Left forelimb (tissue), 1 donor: ENCODE measurements at regions not wholly inside any gene's neighbourhood (a gene's known extent, or its start where the extent isn't known, plus 50 kb on each side); places are given as distances from the start of the nearest gene placed in this dataset.
"Not testable (repeated sequence)": the region's sequence is repeated elsewhere in the genome, so short reads cannot be mapped to it uniquely, and the experiment has no call there.

Source experiments
- DNase-seq: peaks from one replicate; pipeline ENCODE4 v3.0.0-alpha.2; 2018; ENCODE audit warnings: low spot score

DNA sequence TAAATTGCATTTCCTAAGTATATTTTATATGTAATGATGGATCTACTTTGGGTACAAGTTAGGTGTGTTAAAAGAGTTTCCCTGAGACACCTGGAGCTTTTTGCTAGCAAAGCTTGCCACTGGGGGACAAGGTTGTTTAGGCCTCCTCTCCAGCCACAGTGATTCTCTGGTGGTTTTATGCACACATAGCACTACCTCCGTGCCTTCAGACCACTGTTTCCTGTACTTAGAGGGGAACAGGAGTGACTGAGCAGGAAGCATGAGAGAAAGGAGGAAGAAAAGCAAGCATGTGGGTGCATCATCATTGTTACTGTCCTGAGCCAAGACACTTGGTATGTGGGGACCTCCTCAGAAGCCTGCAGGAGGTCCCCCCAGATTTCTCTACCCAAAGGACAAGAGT, 272.1 kb downstream of the RASEF start:
- DNase-seq, result no peak

DNA sequence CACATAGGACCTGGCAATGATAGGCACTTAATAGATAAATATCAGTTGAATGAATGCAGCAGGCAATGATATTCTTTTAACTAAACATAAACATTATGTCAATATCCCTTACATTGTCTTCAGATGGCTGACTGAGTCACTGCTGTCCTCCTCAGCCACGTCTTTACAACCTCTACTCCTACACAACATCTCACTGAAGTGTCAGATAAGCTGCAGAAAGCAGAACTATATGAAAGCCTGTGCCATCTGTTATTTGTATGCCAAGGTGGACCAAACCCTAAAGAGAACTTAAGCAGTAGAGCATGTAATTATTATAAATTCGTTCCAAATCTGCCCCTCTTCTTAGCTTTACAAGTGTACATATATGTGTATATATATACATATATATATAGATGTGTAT, 271.2 kb downstream of the RASEF start:
- DNase-seq, result no peak

DNA sequence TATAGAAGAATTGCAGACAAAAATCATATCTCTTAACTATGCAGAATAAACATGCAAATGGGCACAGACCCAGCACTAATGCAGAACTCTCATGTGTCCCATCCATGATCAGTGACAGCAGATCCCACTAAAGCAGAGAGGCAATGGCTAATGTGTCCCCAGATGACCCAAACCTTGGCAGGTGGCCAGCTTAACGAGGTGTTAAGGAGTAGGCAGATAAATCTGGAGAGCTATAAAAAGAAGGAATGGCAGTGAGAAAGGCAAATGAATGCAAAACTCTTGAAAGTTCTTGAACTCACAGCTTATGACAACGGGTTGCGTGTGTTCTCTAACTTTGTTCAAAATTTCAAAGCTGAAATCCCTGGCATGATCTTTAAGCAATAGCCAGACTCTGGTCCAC, 265.4 kb downstream of the RASEF start:
- no peak for DNase-seq

DNA sequence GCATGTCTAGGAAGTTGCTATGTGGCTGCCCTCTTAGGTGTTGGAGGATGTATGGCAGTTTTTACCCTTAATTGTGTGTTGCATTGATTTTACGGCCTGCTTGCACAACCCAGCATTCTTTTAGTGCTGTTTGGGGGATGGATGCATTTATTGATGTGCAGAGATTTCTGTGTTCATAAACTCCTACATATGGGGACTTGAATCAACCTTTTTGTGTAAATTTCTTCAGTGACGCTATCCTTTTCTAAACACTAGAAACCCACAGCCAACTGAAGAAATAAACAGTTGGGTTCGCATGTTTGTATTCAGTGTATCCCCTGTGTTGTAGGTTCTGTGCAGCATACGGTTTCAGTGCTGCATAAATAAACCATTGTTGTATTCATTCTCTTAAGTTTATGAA, 263.7 kb downstream of the RASEF start:
- DNase-seq, result no peak

DNA sequence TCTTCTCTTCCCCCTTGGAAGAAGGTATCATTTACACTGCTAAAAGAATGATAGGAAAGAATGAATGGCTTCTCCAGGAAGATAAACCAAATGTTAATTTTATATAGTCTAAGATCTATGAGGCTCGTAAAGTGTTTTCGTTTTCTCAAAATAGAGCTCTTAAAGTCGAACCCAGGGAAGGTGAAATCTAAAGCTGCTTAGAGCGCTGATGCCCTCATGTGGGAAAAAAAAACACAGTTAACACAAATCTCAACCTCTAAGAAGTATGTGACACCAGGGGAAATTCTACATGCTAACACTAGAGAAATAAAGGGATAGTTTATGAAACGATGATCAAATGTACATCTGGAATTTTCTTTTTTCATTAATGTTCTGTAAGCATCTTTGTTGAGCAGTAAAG, 257.9 kb downstream of the RASEF start:
- DNase-seq, result no peak

DNA sequence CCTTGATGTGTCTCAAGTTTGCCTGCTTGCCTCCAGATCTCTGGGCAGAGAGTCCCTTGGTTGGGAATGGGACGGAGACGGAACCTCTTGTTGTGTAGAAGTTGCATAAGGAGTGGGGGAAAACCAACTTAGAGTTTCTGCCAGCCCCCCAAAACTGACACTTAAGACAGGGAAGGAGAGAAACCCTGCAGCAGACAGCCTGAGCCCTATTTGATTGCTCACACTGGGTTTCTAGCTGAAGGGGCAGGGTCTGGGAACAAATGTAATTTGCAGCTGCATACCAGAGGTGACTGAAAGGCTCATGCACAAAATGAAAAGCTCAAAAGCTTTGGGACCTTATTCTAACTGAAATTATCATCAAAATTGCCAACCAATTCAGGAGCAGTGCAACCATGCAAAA, 254.5 kb downstream of the RASEF start:
- no peak for DNase-seq

DNA sequence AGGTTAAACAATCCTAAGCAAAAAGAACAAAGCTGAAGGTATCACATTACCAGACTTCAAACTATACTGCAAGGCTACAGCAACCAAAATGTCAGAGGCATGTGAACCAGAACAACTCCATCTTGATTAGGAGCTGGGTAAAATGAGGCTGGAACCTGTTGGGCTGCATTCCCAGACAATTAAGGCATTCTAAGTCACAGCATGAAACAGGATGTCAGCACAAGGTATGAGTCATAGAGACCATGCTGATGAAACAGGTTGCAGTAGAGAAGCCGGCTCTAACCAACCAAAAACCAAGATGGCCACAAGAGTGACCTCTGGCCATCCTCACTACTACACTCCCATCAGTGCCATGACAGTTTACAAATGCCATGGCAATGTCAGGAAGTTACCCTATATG, 252.0 kb downstream of the RASEF start:
- no peak for DNase-seq

DNA sequence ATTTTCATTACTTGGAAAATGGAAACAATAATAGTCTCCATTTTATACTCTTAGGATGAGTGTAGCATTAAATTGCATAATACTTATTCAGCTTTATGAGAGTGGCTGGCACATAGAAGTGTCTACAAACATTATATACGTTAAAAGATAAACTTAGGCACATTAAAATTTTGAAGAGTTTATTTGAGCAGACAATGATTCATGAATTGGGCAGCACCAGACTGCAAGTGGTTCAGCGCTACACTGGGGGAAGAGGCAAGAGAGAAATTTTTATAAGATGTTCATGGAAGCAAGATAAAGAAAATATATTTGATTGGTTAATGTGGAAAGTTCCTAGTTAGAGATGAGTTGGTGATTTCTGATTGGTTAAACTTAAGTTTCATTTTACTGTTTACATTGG, 243.7 kb downstream of the RASEF start:
- no peak for DNase-seq

DNA sequence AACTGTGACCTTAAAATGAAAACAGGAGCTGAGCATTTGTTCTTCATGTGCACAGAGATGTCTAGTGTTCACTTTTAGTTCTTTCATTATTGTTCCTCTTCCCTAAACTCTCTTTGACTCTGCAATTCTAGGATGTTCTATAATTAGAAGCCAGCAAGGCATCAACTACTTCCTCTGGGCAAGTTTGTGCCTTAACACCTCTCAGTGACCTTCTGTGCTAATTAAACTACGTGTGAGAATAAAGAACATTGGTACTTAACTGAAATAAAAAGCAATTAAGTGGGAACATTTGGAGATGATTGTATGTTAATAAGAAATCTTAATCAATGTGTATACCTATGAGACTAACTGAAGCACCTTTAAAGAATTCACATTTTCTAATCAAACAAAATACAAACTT, 242.8 kb downstream of the RASEF start:
- no peak for DNase-seq

DNA sequence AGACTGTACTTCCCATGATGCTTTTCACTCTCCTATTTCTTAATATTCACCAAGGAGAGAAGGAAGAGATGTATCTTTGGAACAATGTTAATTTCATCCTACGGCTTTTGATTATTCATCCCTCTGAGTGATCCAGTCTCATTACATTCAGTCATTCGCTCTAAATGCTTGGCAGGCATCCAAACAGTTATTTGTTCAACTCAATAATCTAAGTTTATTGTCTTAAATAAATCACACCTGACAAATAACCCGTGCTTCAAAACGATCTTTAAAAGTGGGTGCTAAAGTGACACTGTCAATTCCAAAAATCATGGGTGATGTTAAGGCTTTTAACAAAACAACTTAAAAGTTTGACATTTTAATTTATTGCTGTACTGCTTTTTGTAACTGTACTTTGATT, 233.1 kb downstream of the RASEF start:
- no peak for DNase-seq

DNA sequence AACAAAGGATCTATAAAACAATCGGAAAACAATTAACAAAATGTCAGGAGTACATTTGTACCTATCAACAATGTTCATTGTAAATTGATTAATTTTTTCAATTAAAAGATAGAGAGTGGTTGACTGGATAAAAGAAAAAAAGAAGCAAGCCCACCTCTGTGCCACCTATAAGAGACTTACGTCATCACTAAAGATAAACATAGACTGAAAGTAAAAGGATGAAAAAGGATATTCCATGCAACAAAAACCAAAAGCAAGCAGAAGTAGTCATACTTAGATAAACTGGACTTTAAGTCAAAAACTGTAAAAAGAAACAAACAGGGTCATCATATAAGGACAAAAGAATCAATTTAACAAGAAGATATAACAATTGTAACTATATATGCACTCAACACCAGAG, 197.4 kb downstream of the RASEF start:
- no peak for DNase-seq

DNA sequence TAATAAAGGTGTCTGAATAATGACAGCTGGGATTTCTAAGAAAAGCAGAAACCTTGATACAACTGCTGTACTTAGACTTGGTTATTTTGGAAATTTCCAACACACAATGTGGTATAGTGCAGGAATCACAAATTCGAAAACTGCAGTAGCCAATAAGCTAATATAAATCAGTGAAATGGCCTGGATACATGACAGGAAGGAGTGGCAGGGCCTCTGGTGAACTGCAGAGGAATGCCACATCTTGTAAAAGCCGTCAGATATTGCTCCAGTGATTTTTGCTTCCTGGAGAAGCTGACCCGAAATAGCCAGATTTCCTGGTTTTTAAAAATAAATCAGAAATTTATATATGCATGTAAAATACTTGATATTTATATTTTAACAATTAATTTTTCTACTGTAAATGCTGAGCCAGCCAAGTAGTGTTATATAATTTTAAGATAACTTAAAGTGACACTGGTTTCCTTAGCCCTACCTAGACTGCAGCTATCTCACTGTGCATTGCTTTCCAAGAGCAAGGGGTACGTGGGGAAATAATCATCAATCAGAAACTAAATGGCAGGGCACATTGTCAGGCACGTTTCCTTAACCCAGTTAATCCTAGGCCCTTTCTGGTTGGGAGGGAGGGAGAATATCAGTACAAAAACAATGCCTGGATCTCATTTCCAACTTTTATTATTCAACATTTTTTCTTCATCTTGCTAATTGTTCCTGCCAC, 182.4 kb downstream of the RASEF start:
- DNase-seq, result no peak

DNA sequence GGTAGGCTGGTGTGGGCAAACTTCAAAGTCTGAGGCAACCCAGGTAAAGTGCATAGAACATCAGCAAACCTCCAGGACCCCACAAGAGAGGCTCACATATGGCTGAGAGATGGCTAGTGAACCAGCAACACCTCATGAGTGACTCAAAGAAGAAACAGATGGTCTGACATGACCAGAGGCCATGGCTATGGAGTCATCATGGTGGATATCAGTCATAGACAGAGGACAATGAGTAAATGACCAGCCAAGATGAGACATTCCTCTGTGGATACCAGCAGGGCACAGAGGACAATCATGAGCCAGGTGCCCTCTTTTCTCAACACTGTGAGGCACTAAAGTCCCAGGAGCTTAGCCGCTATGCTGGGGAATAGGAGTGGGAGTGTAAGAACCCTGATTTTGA, 180.8 kb downstream of the RASEF start:
- DNase-seq, result no peak

DNA sequence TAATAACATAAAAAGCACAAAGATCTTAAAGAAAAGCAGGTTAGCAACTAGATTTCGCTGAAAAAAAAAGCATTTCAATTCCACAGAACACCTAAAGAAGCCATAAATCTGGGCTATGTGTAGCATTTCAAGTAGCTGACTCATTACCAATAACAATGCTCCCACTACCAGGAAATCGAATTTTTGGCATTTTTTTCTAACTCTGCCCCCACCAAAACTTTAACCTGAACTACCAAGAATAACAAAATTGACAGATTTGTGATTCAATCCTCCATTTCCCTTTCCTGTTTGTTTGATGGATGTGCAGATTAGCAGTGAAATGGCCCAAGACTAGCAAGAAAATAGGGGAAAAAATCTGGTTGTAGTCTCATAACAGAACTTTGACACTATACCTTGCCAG, 180.2 kb downstream of the RASEF start:
- no peak for DNase-seq

DNA sequence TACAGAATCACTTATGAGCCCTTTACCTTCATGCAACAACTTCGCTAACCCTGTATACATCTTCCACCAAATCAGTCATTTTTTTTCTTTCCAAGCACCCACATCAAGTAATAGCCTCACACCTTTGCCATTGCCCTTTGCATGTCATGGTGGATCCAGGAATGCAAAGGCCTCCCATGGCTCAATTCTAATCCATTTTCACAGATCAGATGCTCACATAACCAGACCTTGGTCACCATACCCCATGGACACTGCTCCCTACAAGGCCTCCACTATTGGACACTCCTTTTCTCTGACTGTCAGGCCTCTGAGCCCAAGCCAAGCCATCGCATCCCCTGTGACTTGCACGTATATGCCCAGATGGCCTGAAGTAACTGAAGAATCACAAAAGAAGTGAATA, 179.5 kb downstream of the RASEF start:
- DNase-seq, result no peak

DNA sequence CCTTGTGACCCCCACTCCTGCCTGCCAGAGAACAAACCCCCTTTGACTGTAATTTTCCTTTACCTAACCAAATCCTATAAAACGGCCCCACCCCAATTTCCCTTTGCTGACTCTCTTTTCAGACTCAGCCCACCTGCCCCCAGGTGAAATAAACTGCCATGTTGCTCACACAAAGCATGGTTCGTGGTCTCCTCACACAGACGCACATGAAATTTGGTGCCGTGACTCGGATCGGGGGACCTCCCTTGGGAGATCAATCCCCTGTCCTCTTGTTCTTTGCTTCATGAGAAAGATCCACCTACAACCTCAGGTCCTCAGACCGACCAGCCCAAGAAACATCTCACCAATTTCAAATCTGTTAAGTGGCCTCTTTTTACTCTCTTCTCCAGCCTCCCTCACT, 179.0 kb downstream of the RASEF start:
- not testable (repeated sequence) for DNase-seq

DNA sequence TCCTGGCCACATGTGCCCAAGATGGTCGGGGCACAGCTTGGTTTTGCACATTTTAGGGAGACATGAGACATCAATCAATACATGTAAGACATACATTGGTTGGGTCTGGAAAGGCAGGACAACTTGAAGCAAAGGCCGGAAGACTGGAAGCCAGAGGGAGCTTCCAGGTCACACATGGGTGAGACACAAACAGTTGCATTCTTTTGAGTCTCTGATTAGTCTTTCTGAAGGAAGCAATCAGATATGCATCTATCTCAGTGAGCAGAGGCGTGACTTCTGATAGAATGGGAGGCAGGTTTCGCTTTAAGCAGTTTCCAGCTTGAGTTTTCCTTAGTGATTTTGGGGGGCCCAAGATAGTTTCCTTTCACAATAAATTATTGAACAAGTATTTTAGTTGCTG, 172.5 kb downstream of the RASEF start:
- no peak for DNase-seq

DNA sequence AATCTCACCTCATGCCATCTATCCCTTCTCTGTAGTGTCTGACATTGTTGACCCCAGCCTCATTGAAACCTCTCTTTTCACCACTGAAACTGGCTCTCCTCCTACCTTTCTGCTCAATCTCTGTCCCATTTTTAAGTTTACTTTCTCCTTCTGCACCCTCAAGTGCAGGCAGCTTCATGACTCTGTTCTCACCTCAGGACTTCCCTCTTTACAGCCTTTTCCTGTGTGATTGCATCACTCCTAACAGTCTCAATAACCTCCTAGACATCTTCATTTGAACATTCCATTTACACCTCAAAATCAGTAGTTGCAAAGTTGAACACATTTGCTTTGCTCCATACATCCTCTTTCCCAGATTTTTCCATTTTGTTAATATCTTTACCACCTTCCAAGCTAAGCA, 172.1 kb downstream of the RASEF start:
- DNase-seq, result no peak

DNA sequence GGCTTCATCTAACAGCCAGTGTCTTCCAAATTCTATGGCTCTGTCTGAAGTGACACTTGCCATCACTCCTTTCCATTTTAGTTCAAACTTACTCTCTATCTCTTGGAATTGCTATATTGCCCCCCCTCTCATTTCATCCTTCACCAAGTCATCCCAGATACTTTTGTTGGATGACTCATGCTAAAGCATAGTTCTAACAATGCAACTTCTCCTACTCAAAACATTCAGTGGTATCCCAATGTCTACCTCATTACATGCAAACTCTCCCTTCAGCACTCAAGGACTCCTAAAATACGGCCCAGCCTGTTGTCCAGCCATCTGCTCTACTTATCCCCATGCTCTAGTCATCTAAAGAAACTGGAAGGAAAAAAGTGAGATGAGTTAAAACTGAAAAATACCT, 171.6 kb downstream of the RASEF start:
- no peak for DNase-seq

DNA sequence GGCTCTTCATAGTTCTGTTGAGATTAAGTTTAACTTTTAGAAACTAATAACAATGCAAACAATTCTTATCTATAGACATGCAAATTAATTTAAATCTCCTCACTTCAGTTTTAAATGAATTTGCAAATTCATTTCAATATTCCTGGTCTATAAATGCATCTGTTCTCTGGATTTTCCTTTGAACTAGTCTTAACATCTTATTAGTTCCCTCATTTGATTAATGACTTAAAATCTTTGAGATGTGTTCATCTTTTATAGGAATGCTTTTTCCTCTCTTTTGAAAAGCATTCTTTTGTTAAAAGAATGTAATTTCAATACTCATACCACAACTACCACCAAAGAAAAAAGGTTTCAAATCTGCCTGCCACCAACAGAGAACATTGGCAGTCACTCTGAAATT, 169.4 kb downstream of the RASEF start:
- no peak for DNase-seq

DNA sequence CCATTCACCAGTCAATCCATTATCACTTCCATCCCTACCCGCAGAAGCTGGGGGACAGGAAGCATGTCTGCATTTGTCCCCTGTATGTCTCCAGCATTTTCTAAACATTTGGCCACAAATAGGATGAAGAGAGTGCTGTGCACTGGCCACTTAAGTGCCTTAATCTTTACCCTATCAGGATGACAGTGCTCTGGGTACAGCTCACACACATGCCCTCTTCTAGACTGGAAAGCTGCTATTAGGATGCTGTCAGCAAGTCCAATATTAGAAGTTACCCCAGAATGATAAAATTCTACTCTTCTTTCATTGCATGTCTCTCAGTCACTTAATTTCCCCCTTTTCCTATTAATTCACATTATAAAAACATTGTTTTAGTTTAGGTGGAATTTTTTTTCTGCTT, 168.4 kb downstream of the RASEF start:
- DNase-seq, result no peak

DNA sequence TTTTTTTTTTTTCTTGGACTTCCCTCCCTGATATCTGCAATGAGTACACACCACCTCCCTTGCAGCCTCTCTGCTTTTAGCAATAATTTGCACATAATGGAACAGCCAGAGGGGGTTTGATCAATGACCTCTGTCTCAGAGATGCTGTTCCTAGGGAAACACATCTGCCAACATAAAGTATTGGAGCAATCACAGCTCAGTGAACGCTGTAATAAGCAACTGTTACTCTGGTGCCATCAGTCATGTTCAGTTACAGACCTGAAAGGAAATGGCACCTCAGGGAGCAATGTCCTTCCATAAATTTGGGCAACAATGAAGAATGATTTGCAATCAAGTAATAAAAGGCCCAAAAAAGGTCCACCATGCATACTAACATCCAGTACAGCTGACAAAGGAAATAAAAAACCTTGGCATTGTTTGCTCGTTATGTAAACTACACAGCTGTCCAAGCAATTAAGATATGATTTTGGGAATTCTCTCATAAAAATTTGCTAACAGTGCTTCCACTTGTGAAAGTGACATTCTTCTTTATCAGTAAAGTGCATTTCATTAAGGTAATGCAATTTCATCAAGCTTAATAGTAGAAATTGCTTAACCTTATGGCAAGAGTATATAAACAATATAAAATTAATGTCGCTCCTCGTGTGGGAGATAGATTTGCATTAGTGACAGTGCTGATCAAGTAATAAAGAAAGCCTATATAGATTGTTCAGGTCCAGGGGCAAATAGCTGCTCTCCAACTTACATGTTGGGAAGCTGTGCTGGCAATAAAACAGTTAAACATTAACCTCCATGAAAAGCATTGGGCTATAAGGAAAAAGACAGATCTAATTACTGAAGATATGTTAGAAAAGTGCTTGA, 167.8 kb downstream of the RASEF start:
- no peak for DNase-seq

DNA sequence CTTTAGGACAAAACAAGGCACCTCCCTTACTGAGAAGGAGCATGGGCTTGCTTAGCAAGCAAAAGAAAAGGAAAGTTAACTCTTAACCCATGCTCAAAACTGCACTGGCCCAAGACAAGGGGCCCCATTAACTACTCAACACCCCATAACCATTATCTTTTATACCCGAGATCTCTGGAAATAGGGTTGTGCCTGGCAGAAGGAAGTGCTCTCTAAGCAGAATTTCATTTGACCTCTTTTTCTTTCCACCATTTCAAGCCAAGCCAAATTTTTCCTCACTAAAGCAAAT, 167.2 kb downstream of the RASEF start:
- DNase-seq, result no peak

DNA sequence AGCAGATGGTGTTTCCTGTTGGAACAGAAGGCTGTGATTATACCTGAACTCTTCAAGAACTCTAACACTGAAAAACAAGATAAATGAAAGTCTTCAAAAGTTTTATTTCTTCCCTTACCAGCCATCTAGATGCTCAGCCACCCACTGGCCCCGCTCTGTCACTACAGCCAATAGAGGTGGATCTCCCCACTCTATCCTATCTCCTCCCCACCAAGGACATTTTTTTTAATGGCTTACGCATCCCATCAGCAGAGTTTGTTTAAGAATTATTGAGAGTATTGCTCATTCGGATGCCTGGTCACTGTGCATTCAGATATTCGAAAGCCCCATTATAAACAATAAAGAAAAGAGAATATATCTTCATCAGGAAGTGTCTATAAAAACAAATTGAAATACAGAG, 159.4 kb downstream of the RASEF start:
- DNase-seq, result no peak
